ENCODE measurements at regions not wholly inside any gene's neighbourhood (a gene's known extent, or its start where the extent isn't known, plus 50 kb on each side); places are given as distances from the start of the nearest gene placed in this dataset.

DNA sequence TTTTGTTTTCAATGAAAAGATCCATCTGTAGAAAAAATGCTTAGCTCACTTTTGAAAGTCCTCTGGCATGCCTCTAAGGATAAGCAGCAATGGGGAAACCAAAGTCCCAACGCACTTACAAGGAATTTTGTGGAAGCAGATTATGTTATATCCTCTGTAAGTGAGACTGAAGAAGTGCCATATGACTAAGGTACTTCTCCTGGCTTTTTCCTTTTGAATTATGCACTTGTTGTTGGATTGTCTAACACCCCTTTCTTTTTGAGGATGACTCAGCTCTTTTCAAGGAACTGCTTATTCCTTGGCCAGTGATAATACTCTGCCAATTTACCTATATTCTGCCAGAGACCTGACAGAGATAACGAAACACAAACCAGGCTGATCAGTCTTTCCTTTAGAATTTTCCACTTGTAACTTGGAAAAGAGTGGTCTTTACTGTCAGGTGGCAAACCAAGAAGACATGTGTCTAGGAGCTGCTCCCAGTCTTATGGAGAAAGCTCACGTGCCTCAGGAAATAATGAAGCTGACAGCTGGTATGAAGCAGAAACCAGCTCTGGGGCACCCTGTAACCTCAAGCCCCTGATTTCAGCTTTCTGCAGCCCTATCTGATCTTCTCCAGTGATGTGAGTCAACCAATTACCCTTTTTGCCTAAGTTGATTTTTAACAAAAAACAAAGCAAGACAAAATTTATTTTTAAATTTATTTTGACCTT, 290.8 kb upstream of the FBXL7 start:
- DNase-seq: no peak

DNA sequence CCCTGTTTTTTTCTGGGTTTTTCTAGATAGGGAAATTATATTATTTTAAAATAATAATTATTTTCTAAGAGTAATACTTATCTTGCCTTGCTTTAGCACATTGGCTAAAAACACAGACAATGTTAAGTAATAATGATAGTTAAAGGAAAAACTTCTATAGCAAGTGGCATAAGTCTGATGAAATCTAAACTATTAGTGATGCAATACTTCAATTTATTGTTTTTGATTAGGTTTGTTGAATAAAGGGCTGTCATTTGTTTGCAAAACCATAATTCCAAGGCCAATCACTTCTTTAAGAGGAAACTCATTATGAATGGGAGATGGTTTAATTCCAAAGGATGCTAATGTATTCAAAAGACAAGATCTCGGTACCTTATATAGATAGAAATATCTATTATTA, 293.8 kb upstream of the FBXL7 start:
- no peak for DNase-seq

DNA sequence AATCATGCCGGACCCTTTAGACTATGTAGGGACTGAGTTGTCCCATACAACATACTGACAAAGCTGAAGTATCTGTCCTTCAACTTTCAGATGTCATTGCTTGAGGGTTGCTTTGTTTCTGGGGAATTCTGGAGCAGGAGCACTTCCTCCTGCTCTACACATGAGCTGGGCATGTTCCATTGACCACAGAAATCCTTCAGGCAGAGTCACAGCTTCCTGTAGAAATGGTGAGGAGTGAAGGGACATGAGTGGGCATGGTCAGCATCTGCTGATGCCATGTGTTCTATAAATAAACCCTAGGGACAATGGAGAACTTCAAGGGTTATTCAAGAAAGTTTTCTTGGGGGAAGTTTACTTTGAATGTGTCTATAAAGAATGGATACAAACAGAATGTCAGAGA, 296.6 kb upstream of the FBXL7 start:
- DNase-seq: no peak

DNA sequence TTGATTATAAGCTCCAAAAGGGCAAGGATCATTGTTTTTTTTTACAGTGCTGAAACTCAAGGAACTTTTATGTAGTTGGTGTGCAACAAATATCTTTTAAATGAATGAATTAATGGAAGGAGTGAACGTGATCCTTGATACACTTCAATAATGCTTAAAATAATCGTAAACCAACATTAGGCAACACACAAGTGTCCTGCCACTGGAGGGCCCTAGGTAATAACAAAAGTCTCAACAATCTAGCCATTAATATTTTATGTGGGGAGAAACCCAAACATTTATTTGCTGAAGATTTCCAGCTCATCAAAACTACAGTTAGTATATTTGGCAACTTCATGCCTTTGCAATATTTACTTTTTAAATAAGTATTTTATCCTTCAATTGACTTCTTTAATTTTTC, 309.0 kb upstream of the FBXL7 start:
- no peak for DNase-seq

DNA sequence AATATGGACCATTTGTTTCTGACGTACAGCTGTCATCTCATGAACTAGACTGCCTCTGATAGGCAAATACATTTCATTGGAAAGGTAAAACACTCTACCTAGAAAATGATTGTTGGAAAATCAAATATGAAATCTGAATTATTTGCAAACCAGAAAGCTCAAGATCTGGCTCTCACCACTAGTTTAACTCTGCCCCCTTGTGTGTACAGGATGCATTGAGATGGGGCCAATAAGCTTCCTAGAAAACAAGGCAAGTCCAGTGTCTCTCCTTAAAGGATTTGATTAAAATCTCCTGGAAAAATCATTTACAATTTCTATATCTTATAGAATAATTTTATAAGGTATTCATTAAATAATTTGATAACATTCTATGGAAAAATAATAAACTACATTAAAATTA, 311.9 kb upstream of the ANKH start:
- DNase-seq: no peak

DNA sequence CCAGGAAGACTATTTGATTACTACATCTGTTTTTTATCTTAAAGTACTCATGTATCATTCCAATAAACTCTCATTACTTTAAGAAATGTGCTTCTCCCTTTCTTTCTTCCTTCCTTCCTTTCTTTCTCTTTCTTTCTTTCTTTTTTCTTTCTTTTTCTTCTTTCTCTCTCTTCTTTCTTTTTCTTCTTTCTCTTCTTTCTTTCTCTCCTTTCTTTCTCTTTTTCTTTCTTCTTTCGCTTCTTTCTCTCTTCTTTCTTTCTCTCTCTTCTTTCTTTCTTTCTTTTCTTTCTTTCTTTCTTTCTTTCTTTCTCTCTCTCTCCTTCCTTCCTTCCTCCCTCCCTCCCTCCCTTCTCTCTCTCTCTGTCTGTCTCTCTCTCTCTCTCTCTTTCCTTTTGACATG, 298.6 kb upstream of the ANKH start:
- DNase-seq: no peak

DNA sequence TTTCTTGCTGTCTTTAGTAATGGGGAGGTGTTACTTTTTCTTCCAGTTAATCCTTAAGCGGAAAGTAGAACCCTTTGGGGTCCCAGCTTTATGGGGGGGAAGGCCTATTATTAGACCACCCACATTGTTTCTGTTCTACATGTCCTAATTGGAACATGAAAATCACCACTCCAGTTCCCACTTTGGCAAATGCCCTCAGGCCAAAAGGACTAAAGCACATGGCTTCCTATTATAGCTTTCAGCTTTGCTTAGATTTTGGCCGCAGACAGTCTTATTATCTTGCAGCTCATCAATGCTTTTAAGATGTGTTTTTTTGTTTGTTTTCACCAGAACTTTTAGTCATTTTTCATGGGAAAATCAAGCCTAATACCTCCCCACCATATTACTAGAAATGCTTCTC, 296.8 kb upstream of the ANKH start:
- DNase-seq: no peak

DNA sequence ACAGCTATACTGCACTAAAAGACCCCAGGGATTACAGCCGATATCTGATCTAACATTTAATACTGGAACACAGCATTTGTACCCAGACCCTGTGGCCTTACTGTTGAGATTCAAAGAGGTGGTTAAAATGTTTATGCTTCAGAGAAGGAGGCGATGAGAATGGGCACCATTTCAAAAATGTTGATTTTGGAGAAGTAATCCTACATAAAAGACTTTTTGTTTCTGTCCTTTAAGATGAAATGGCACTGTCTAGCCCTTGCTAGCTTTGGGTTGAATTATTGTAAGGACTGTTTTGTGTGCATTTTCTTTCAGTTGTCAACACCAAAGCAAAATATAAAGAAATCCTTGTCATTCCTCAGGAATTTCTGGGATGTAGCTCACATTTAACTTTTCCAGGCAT, 288.5 kb upstream of the ANKH start:
- DNase-seq: no peak

DNA sequence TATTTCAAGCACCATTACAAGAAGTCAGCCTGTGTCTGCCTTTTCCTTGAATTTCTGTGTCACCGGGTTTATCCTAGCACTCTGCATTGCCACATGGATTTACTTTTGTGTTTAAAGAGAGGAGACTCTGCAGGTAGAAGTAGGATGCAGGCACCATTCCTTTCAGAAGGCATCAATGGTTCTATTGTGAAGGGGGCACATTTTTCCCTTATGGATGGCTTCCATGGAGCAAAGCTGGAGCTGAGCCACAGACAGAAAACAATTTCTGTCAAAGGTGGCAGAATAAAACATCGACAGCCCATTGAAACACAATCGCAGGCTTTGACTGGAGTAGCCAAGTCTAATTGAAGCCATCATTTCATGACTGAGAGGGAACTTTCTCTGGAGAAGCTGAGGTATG, 288.0 kb upstream of the ANKH start:
- DNase-seq: no peak

DNA sequence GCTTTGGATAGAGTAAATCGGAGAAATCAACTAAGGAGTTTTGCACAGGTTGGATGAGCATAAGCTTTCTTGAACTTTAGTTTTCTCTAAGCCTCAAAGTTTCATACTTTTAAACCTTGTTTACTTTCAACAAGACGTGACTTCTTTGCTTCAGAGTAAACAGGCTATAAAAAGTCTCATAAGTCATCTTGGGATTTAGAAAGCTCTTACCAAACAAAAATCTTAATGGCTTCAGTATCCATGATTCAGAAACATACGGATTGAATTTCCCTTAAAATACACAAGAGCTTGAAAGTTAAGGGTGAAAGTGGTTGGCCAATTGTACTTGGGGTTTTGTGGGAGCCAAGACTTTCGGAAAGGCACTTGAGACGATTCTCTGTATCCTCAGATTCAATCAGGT, 270.9 kb upstream of the ANKH start:
- no peak for DNase-seq

DNA sequence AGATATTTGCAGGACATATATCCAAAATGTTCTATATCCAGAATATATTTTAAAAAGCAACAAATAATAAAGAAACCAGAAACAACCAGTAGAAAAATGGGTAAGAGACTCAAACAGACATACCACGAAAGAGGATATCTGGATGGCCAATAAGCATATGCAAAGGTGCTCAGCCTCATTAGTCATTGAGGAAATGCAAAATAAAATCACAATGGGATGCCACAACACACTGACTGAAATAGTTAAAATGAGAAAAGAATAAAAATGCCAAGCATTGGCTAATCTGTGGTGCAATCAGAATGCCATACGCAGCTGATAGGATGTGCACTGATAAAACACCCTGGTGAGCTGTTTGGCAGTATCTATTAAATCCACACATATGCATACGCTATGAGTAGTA, 265.8 kb upstream of the ANKH start:
- no peak for DNase-seq

DNA sequence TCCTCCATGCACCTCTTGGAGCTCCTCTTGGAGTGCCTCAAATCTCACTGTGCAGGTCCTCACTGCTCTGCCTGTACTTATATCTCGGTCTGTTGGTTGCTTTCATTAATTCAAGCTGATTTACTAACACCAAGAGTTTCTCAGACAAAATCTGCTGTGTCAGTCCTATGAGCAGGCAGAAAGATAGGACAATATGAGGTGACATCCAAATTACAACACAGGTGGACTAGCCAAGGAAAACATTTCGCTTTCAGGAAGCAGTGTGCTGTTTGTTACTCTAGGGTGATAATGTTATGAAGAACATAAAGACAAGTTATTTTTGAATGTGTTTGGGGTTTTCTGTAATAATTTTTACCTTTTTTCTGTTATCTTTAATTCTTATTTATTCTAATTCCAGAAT, 264.1 kb upstream of the ANKH start:
- no peak for DNase-seq

DNA sequence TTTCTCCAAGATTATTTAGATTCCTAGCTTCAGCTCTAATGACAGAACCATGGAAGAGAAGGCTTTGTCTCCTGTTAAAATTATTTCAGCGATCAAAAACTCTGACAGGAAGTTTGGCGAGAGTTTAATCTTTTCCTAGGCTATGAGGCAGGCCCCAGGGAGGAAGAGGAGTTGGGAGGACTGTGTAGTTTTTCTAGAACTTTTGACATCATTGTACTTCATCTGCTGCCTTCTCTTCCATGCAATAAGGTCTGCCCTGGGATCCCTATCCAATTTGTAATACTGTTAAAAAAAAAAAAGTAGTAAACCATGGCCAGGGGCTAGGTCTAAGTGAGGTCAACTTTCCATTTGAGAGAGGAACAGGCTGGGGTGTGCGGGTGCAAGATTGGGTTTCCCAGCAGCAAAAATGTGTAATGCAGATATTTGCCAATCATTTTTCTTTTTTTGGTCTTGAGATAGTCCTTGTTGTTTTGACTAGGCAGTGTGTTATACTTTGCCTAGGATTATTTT, 261.9 kb upstream of the ANKH start:
- no peak for DNase-seq

DNA sequence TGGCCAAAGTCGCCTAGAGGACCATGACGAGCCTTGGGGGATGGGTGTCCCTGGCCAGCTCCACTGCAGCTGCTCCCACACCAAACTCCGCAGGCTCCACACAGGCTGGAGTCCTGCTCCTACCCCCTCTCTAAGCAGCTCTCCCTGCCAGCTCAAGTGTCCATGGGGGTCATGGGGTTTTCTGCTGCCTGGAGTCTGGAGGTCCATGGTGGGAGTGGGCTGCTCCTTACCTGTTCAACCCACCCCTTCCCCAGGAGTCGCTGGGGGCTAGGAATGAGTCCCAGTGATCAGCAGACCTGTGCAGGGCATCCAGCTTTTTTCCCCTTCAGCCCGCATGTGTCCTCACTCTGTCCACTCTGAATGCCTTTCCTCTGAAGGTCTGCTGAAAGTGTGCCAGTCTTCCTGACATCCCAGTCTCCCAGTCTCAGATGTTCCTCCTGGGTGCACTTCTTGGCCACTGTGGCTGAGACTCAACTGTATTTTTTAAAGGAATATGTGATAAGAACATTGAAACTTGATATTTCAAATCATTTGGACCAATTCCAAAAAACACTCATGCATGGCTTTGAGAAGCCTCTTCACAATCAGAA, 261.3 kb upstream of the ANKH start:
- DNase-seq: no peak

DNA sequence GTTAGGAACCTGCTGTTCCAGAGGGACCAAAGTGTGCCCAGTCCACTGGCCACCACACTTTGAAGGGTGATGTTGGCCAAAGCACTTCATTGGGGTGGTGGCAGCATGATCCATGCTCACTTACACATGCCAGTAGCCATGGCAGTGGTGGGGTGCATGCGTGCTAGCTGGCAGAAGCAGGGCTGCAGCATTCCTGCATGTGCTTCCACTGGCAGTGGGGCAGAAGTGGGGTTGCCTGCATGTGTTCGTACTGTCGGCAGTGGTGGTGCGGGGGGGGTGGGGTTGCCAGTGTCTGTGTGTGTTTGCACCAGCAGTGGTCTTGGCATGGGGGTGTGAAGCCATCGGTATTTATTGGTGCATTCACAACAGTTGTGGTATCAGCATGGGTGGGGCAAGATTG, 260.3 kb upstream of the ANKH start:
- DNase-seq: no peak

DNA sequence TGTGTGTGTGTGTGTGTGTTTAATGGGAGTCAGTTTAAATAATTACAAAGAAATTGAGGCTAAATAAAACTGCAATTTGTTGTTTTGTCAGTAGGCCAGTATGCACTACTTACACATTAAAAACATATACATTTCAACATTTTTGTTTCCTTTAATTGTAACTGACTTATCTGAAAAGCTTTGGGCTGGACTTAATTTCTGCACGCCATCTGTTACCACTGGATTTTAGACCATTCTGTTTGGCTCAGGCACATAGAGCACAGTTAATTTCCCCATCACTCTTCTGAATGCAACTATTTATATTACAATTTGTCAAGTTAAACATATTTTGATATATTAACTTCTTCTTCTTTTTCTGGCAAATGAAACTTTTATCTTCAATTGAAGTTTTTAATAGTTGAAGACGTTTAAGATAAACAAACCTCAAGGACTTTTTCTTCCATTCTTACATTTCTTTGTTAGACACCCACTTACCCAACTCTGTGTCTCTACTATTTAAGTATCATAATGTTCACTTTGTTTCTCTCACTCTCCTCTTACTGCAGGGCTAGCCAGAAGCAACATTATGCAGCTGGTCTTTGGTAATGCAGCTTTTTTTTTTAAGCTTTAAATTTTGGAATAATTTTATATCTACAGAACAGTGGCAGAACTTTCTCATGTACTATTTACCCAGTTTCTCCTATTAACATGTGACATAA, 253.4 kb upstream of the ANKH start:
- no peak for DNase-seq

DNA sequence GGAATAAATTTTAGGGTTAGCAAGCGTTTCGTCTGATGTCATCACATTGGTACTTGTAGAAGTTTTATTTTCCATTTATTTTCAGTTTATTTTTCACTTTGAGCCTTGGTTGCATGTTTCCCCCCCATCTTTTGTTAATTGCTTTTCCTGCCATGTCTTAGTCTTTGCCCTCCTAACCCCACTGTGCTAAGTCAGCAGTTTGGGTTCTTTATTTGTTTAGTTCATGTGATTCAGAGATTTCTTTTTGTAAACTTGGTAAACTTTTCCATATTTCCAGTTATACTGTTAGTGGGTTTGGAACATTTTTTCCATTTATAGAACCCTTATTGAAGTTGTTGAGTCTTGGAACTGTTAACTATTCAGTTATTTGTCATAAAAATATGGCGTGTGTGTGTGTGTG, 252.9 kb upstream of the ANKH start:
- no peak for DNase-seq

DNA sequence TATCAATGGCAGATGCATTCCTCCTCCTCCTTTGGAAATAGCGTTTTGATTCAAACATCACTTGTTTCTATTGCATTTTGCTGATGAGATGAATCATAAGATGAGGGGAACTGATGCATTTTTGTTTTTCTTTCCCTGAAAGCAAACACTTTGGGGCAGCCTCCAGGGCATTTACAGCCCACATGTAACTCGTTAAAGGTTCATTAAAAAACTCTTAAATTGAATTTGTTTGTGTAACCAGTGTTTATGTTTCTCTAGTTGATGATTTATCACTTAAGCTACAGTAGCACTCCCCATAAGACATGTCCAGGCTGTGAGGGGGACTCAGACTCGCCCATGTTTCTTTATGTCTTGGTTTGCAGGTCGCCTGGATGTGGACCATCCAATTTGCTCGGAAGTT, 246.1 kb upstream of the ANKH start:
- no peak for DNase-seq

DNA sequence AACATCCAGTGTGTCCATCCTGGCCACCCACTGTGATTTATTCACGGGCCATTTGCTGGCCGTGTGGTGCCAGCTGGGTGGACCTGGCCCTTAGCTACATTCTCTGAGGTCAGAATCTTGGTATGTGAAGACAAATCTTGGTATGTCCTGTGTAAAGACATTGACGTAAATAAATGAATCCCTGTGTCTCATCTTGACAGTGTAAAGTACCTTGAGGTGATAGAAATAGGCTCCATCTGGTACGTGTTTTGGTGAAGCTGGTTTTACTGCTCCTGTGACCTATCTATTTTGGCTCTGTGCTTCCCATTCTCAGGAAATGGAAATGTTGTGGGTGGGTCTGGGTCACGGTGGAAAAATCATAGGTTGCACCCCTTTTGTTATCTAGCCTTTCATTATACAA, 245.4 kb upstream of the ANKH start:
- no peak for DNase-seq

DNA sequence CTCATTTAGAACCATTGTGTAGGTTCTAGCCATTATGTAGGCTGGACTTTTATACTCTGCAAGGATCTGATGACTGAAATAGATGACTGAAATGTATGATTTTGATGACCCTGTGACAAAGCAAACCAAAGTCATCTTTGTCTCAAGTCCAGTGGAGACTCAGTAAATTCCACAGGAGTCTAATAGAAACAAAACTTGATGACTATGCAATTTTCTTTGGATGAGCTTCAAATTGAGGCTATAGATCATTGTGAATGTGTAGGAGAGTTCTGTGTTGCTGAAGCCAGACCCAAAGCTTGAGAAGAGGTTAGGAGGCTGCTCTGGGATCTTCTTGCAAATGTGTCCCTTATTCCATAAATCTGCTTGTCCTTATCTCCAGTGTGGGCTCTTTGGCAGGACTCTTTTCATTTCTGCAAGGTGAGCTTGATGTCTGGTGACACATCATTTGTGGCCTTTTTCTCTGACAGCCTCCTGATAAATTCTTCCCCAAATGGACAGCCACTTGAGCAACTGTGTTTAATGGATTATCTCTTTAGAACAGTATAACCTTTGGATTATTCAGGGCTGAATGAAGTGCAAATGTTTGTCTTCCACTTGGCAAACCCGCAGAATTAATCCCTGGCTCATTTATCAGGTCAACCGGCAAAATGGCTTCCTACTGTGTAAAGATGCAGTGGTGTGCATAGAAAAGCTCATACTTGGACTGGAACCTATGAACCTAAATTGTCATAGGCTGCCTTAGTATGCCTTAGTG, 235.1 kb upstream of the ANKH start:
- no peak for DNase-seq

DNA sequence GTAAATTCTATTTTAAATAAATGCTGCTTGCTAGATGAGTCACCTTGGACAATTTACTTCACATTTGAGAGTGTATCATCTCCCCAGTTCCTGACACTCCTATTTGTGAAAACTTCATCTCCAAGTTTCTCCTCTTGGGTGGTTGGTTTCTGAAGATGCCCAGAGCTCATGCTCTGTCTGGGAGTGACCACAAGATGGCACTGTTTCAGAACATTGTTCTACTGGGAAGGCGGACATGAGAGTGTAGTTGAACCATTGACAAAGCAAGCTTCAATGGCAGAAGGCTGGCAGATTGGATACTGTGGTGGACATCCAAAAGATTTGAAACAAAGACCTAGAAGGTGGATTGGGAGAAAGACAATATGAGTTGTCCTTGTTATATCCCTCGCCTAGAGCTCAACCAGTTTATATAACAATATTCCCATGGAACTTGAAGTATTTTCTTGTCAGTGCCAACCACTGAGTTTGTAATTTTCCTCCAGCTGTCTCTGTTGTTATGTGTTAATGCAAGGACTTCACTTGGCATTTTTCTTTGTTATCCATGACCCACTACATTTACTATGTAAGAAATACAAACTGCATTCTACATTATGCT, 234.3 kb upstream of the ANKH start:
- DNase-seq: peak in 15 of 51 donors; percentile 2 to 45 (median 19)

DNA sequence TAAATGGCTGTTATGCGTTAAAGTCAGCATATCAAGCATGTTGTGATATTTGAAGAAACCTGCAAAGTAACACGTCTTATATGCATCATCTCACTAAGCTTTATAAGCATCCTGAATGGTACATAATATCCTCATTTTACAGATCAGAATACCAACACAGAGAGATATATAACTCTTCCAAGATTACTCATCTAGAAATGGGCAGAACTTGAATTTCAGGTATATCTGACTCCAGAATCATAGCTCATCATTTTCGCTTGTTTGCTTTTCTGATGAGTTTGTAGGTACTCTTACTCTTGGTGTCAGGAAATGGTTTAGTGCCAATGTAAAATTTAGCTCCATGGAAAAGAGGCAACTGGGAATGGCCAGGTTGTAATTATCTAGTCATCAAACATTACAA, 232.3 kb upstream of the ANKH start:
- DNase-seq: no peak
